IMR-90 (cell line): ENCODE measurements at regions not wholly inside any gene's neighbourhood (a gene's known extent, or its start where the extent isn't known, plus 50 kb on each side); places are given as distances from the start of the nearest gene placed in this dataset.

Experiments used
- ATAC-seq: fragments of 200-7000 bp; cut with Tn5 transposase; 2 replicates; pipeline ENCODE4 v1.9.1; 2020; ENCODE audit warnings: low read depth, mild to moderate bottlenecking, moderate library complexity
- BruUV-seq: library from RNA; stranded (reverse); fragments of 400-500 nt; replicated peaks from 2 replicates; lab custom pipeline; 2021; lab: Mats Ljungman, UMichigan
- CTCF ChIA-PET: fragments of 300-600 bp; formaldehyde crosslinking; extraction: SDS; loops from one replicate; lab custom pipeline; 2021; ENCODE audit warnings: antibody characterized with exemption; lab: Yijun Ruan, JAX
- POLR2A ChIA-PET: fragments of 300-600 bp; sonication (Branson Sonifier 250); formaldehyde crosslinking; loops from one replicate; lab custom pipeline; 2022; ENCODE audit warnings: antibody characterized with exemption; ENCODE audit not compliant: unreplicated experiment; lab: Charles Lee
- DNase-seq: peaks from one replicate; pipeline ENCODE4 v3.0.0; 2013
- H2AFZ ChIP-seq: replicated peaks from 2 replicates; pipeline ENCODE3; 2013; ENCODE audit warnings: low read length, mild to moderate bottlenecking; ENCODE audit not compliant: poor library complexity
- H2AK5ac ChIP-seq: 2 replicates; pipeline ENCODE4 v1.6.1; 2013; ENCODE audit warnings: low read depth, low read length, inconsistent platforms
- H2AK9ac ChIP-seq: replicated peaks from 2 replicates; pipeline ENCODE3; 2013; ENCODE audit warnings: mild to moderate bottlenecking, low read depth, low read length, moderate library complexity; ENCODE audit not compliant: poor library complexity
- H2BK120ac ChIP-seq: 2 replicates; pipeline ENCODE4 v1.6.1; 2013; ENCODE audit warnings: low read depth, low read length, inconsistent platforms
- H2BK15ac ChIP-seq: 3 replicates; pipeline ENCODE4 v1.6.1; 2013; ENCODE audit warnings: low read depth, low read length, inconsistent platforms
- H2BK20ac ChIP-seq: 2 replicates; pipeline ENCODE4 v1.6.1; 2013; ENCODE audit warnings: low read depth, mild to moderate bottlenecking, inconsistent platforms, low read length, moderate library complexity
- H2BK5ac ChIP-seq: 2 replicates; pipeline ENCODE4 v1.6.1; 2013; ENCODE audit warnings: mild to moderate bottlenecking, low read depth, low read length, inconsistent platforms; ENCODE audit not compliant: poor library complexity, severe bottlenecking
- H3K14ac ChIP-seq: replicated peaks from 2 replicates; pipeline ENCODE4 v1.6.1; 2013; ENCODE audit warnings: low read depth, low read length, inconsistent platforms
- H3K18ac ChIP-seq: 2 replicates; pipeline ENCODE4 v1.6.1; 2013; ENCODE audit warnings: low read depth, low read length, control low read depth
- H3K23ac ChIP-seq: 2 replicates; pipeline ENCODE4 v1.6.1; 2013; ENCODE audit warnings: low read depth, low read length, inconsistent platforms
- H3K27ac ChIP-seq: 2 replicates; pipeline ENCODE4 v1.5.1; 2013; ENCODE audit warnings: mild to moderate bottlenecking, control low read depth, low read length; ENCODE audit not compliant: insufficient read depth
- H3K27me3 ChIP-seq: 2 replicates; pipeline ENCODE4 v1.6.1; 2013; ENCODE audit warnings: low read length; ENCODE audit not compliant: control insufficient read depth, insufficient read depth
- H3K36me3 ChIP-seq: 2 replicates; pipeline ENCODE4 v1.6.1; 2013; ENCODE audit warnings: low read length, mixed read lengths; ENCODE audit not compliant: control insufficient read depth, insufficient read depth
- H3K4ac ChIP-seq: 2 replicates; pipeline ENCODE4 v1.6.1; 2013; ENCODE audit warnings: low read depth, low read length, inconsistent platforms
- H3K4me1 ChIP-seq: 2 replicates; pipeline ENCODE4 v1.6.1; 2013; ENCODE audit warnings: low read length, mixed read lengths; ENCODE audit not compliant: control insufficient read depth, insufficient read depth
- H3K4me2 ChIP-seq: 2 replicates; pipeline ENCODE4 v1.6.1; 2013; ENCODE audit warnings: low read depth, mild to moderate bottlenecking, control low read depth, low read length, moderate library complexity
- H3K4me3 ChIP-seq: 2 replicates; pipeline ENCODE4 v1.5.1; 2013; ENCODE audit warnings: low read depth, mild to moderate bottlenecking, control low read depth, low read length, moderate library complexity; ENCODE audit not compliant: insufficient read depth
- H3K56ac ChIP-seq: 2 replicates; pipeline ENCODE4 v1.6.1; 2013; ENCODE audit warnings: low read length, inconsistent platforms; ENCODE audit not compliant: insufficient read depth; ENCODE audit errors: extremely low read depth
- H3K79me1 ChIP-seq, 2 experiments: 2 replicates each; pipeline ENCODE4 v1.6.1; 2013; ENCODE audit warnings: low read length in 2 of 2, inconsistent platforms in 1 of 2, low read depth in 1 of 2
- H3K9ac ChIP-seq: 2 replicates; pipeline ENCODE4 v1.6.1; 2013; ENCODE audit warnings: low read depth, low read length, control low read depth
- H3K9me1 ChIP-seq: 2 replicates; pipeline ENCODE4 v1.6.1; 2013; ENCODE audit warnings: low read length, inconsistent platforms; ENCODE audit not compliant: insufficient read depth
- H3K9me3 ChIP-seq: 2 replicates; pipeline ENCODE4 v1.6.1; 2013; ENCODE audit warnings: low read length; ENCODE audit not compliant: control insufficient read depth, insufficient read depth
- H4K20me1 ChIP-seq: 2 replicates; pipeline ENCODE4 v1.6.1; 2013; ENCODE audit warnings: low read length, inconsistent platforms; ENCODE audit not compliant: insufficient read depth
- H4K5ac ChIP-seq: 2 replicates; pipeline ENCODE4 v1.6.1; 2013; ENCODE audit warnings: mild to moderate bottlenecking, low read depth, low read length, control low read depth
- H4K8ac ChIP-seq, 2 experiments: 2 replicates each; pipeline ENCODE4 v1.6.1; 2013; ENCODE audit warnings: low read depth in 2 of 2, low read length in 2 of 2, control low read depth in 1 of 2, inconsistent platforms in 1 of 2
- H4K91ac ChIP-seq: 2 replicates; pipeline ENCODE4 v1.6.1; 2013; ENCODE audit warnings: low read depth, low read length, inconsistent platforms; ENCODE audit not compliant: insufficient read depth
- BHLHE40 ChIP-seq: fragments of 150-350 bp; IDR thresholded peaks from 2 replicates; pipeline ENCODE4 v1.6.1; 2016; ENCODE audit warnings: mild to moderate bottlenecking, low read depth, low read length
- CEBPB ChIP-seq: IDR thresholded peaks from 2 replicates; pipeline ENCODE4 v1.6.1; 2012; ENCODE audit warnings: low read depth, low read length, improper control_type of control experiment
- CHD1 ChIP-seq: IDR thresholded peaks from 2 replicates; pipeline ENCODE4 v1.6.1; 2012; ENCODE audit warnings: low read depth, low read length, improper control_type of control experiment
- CTCF ChIP-seq: conservative IDR thresholded peaks from 2 replicates; pipeline ENCODE4 v1.5.1; 2012; ENCODE audit warnings: mild to moderate bottlenecking, low read depth, low read length, improper control_type of control experiment
- ELK1 ChIP-seq: fragments of 150-350 bp; IDR thresholded peaks from 2 replicates; pipeline ENCODE4 v1.6.1; 2016; ENCODE audit warnings: low read depth, mild to moderate bottlenecking, low read length, moderate library complexity, borderline replicate concordance
- FOS ChIP-seq: fragments of 150-350 bp; IDR thresholded peaks from 2 replicates; pipeline ENCODE4 v1.6.1; 2016; ENCODE audit warnings: low read depth, low read length
- MAFK ChIP-seq: IDR thresholded peaks from 2 replicates; pipeline ENCODE4 v1.6.1; 2012; ENCODE audit warnings: low read depth, low read length, improper control_type of control experiment
- MAZ ChIP-seq: IDR thresholded peaks from 2 replicates; pipeline ENCODE4 v1.6.1; 2012; ENCODE audit warnings: low read depth, mild to moderate bottlenecking, low read length, improper control_type of control experiment, moderate library complexity, borderline replicate concordance
- MXI1 ChIP-seq: IDR thresholded peaks from 2 replicates; pipeline ENCODE4 v1.6.1; 2012; ENCODE audit warnings: low read depth, mild to moderate bottlenecking, low read length, moderate library complexity, borderline replicate concordance
- NFE2L2 ChIP-seq: fragments of 150-350 bp; IDR thresholded peaks from 2 replicates; pipeline ENCODE4 v1.6.1; 2016; ENCODE audit warnings: low read depth, mild to moderate bottlenecking, low read length
- POLR2A ChIP-seq: IDR thresholded peaks from 2 replicates; pipeline ENCODE4 v1.6.1; 2012; ENCODE audit warnings: mild to moderate bottlenecking, low read depth, low read length
- RAD21 ChIP-seq: IDR thresholded peaks from 2 replicates; pipeline ENCODE4 v1.6.1; 2012; ENCODE audit warnings: low read length, improper control_type of control experiment
- RCOR1 ChIP-seq: IDR thresholded peaks from 2 replicates; pipeline ENCODE4 v1.6.1; 2012; ENCODE audit warnings: mild to moderate bottlenecking, low read length, improper control_type of control experiment; ENCODE audit not compliant: insufficient replicate concordance
- RFX5 ChIP-seq: IDR thresholded peaks from 2 replicates; pipeline ENCODE4 v1.8.0; 2012; ENCODE audit warnings: low read depth, mild to moderate bottlenecking, low read length, moderate library complexity
- SMC3 ChIP-seq: fragments of 150-350 bp; IDR thresholded peaks from 2 replicates; pipeline ENCODE4 v1.6.1; 2016; ENCODE audit warnings: low read depth, mild to moderate bottlenecking, antibody characterized with exemption, low read length, moderate library complexity
- USF2 ChIP-seq: fragments of 150-350 bp; IDR thresholded peaks from 2 replicates; pipeline ENCODE4 v1.6.1; 2017; ENCODE audit warnings: mild to moderate bottlenecking, antibody characterized with exemption, low read length, low read depth
- WGBS, 2 experiments: methylation state at CpG; one replicate each; pipeline versions ENCODE4 v1.1.5 to v1.1.7; 2013; ENCODE audit warnings: missing lambda C conversion rate in 2 of 2; ENCODE audit not compliant: insufficient read length in 1 of 2; ENCODE audit errors: extremely low coverage in 2 of 2; 5-methylcytosine and 5-hydroxymethylcytosine counted together
- dilution Hi-C: fragments of 300-500 bp; cut with HindIII; formaldehyde crosslinking; loops from one replicate; pipeline ENCODE4 v1.14.3; 2018; ENCODE audit warnings: low sequenced_read_pairs; ENCODE audit not compliant: unreplicated experiment
- in situ Hi-C: fragments of 300-500 bp; cut with MboI; formaldehyde crosslinking; loops from 3 replicates; pipeline ENCODE4 v1.14.3; 2019; ENCODE audit warnings: low sequenced_read_pairs, inconsistent platforms, mixed read lengths
- intact Hi-C: fragments of 100-400 bp; cut with micrococcal nuclease; formaldehyde crosslinking; loops from 2 replicates; pipeline ENCODE4 v1.10.0; 2022

- H3K9me3 ChIP-seq = no peaks in the 10 kb centered on the region; the same call in 1 of the 2 replicates
- H3K4ac ChIP-seq = no peak overlapping the region
- H3K36me3 ChIP-seq = no peaks in the 10 kb centered on the region
- no peak overlapping the region for H3K56ac ChIP-seq
- no peaks in the 10 kb centered on the region for H4K20me1 ChIP-seq
- no peak overlapping the region for H3K18ac ChIP-seq
- no peak overlapping the region for H4K5ac ChIP-seq
- no peak overlapping the region for H3K9ac ChIP-seq
- H2AK5ac ChIP-seq = no peak overlapping the region
- no peak overlapping the region for H2BK20ac ChIP-seq
- TF ChIP-seq USF2 (no peak), BHLHE40 (no peak), POLR2A (no peak), CTCF (no peak), ELK1 (no peak), RCOR1 (no peak), CHD1 (no peak), CEBPB (no peak), SMC3 (no peak), FOS (no peak), NFE2L2 (no peak), MAZ (no peak), MAFK (no peak), MXI1 (no peak), RFX5 (no peak), RAD21 (no peak)
- dilution Hi-C loops = no loop called here
- no peak overlapping the region for H2AFZ ChIP-seq
- WGBS, 2 experiments = no CpG with 5 or more reads among the region's 1 CpG
- H3K79me1 ChIP-seq = no peaks in the 10 kb centered on the region
- H2BK15ac ChIP-seq = no peak overlapping the region
- DNase-seq = no peak
- in situ Hi-C loops = no loop called here
- no peak for ATAC-seq
- no peak overlapping the region for H3K23ac ChIP-seq
- no peak overlapping the region for H3K27ac ChIP-seq
- POLR2A ChIA-PET = no interaction called here
- H2BK120ac ChIP-seq = no peak overlapping the region
- H4K91ac ChIP-seq = no peak overlapping the region
- no peaks in the 10 kb centered on the region for H3K4me1 ChIP-seq
- H4K8ac ChIP-seq = no peak overlapping the region
- no peak overlapping the region for H3K14ac ChIP-seq
- H2AK9ac ChIP-seq = no peak overlapping the region
- no peak overlapping the region for H3K4me3 ChIP-seq
- no TSS peak for BruUV-seq
- intact Hi-C loops = no loop called here
- no peak overlapping the region for H3K4me2 ChIP-seq
- H3K27me3 ChIP-seq = no peaks in the 10 kb centered on the region
- no peak overlapping the region for H2BK5ac ChIP-seq
- CTCF ChIA-PET = no interaction called here
- H3K9me1 ChIP-seq = no peaks in the 10 kb centered on the region
Measured at GRCh38 chr9:106634183-106634582, 228.8 kb upstream of the ZNF462 start.
